ENCODE measurements at regions not wholly inside any gene's neighbourhood (a gene's known extent, or its start where the extent isn't known, plus 50 kb on each side); places are given as distances from the start of the nearest gene placed in this dataset.

DNA sequence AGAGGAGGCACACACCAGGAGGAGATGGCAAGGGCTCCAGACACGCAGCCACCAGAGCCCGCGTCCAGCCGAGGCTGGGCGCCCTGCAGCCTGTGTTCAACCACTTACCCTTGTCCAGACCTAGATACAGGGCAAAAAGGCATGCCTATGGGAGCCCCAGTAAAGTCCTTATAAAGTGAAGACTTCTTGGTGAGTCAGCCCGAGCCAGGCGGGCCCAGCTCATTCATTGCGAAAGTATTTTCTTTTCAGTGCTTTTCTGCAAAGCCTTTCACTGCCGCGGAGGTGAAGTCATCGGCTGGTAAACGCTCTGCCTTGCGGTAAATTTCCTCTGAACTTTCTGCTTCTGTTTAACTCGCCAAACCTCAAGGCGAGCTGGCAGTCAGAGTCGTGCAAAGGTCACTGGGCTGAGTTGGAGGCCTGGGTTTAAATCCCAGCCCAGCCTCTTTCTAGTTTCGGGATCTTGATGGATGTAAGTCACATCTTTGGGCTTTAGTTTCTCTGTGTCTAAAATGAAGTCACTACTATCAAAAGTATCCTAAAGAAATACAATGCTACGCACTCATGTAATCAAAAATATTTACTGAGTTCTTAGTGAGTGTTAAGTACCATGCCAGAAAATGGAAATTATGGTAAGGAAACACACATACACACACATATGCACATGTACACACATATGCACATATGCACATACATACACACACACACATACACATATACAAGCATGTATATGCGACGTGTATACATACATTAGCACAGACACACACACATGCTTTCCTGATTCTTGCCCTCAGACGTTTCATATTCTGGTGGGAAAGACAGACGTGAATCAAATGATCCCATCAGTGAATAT lies 54.7 kb upstream of the IFFO2 start:
- TF ChIP-seq, protein P1, sequence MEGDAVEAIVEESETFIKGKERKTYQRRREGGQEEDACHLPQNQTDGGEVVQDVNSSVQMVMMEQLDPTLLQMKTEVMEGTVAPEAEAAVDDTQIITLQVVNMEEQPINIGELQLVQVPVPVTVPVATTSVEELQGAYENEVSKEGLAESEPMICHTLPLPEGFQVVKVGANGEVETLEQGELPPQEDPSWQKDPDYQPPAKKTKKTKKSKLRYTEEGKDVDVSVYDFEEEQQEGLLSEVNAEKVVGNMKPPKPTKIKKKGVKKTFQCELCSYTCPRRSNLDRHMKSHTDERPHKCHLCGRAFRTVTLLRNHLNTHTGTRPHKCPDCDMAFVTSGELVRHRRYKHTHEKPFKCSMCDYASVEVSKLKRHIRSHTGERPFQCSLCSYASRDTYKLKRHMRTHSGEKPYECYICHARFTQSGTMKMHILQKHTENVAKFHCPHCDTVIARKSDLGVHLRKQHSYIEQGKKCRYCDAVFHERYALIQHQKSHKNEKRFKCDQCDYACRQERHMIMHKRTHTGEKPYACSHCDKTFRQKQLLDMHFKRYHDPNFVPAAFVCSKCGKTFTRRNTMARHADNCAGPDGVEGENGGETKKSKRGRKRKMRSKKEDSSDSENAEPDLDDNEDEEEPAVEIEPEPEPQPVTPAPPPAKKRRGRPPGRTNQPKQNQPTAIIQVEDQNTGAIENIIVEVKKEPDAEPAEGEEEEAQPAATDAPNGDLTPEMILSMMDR (conservative IDR thresholded peaks at IDR 0.05) = no peak
- peak overlapping the region; percentile 91 for H3K27ac ChIP-seq

DNA sequence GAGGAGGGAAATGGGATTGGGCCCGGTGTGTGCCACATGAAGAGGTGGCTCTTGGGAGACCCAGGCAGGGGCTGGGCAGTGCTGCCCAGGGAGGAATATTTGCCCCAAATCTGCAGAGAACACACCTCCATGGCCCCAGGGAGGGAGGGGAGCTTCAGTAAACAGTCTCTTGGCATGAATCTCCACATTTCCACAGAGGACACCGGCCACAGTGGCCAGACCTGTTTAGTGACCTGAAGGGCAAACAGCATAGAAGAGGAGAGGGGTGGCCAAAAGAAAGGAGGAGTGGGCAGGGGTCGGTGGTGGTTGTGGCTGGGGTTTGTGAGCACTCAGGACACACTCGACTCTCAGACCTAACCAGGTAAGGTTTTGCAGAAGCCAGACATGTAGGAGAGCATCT lies 54.0 kb upstream of the IFFO2 start:
- TF ChIP-seq, protein P1 (conservative IDR thresholded peaks at IDR 0.05) = no peak
- H3K27ac ChIP-seq = peak overlapping the region; percentile 91

DNA sequence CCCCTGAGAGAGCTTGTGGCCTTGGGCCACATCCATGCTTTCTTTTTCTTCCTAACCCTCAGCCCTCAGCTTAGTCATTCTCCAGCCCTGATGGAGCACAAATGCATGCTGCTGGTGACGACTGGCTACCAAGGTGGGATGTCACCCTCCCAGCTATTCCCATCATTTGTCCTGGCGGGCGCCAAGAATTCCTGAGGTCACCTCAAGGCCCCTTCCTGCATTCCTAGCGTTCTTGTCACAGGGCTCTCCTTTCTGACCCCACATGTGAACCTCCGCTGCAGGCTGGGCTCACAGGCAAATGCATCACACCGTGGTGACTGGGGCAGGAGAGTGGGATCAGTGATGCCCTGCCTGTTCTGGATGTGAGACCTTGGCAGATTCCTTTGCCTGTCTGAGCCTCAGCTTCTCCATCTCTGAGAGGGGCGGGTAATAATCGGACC lies 53.4 kb upstream of the IFFO2 start:
- peak overlapping the region; percentile 91 for H3K27ac ChIP-seq
- TF ChIP-seq, protein P1 (conservative IDR thresholded peaks at IDR 0.05) = no peak

DNA sequence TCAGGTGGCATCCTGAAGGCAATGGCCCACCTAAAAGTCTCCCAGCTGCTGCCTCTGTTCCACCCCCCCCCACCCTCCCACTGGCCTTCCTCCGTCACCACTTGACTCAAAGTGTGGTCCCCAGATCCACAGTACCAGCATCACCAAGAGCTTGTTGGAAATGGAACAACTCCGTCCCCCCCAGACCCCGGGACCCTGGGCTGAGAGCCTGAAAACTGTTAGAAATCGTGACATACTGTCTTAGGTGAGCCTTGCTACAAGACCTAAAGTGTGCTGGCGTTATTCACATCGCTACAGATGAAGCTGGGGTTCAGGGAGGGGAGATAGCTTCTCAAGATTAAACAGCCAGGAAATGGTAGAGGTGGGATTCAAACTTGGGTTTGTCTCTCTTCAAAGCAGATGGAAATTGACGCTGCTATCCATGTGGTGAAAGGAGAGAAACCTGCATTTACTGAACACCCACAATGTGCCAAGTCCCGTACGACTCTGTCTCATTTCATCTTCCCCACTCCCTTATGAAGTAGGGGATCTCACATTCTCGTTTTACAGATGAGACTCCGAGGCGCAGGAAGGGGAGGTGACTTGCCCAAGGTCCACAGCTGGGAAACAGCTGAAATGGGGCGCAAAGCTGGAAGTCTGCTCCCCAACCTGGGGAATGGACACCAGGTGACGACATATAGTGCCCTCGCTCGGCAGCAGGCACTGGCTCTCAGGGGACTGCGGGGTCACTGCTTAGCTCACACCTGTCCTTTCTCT lies 52.8 kb upstream of the IFFO2 start:
- peak overlapping the region; percentile 91 for H3K27ac ChIP-seq
- TF ChIP-seq, protein P1 (conservative IDR thresholded peaks at IDR 0.05) = no peak

DNA sequence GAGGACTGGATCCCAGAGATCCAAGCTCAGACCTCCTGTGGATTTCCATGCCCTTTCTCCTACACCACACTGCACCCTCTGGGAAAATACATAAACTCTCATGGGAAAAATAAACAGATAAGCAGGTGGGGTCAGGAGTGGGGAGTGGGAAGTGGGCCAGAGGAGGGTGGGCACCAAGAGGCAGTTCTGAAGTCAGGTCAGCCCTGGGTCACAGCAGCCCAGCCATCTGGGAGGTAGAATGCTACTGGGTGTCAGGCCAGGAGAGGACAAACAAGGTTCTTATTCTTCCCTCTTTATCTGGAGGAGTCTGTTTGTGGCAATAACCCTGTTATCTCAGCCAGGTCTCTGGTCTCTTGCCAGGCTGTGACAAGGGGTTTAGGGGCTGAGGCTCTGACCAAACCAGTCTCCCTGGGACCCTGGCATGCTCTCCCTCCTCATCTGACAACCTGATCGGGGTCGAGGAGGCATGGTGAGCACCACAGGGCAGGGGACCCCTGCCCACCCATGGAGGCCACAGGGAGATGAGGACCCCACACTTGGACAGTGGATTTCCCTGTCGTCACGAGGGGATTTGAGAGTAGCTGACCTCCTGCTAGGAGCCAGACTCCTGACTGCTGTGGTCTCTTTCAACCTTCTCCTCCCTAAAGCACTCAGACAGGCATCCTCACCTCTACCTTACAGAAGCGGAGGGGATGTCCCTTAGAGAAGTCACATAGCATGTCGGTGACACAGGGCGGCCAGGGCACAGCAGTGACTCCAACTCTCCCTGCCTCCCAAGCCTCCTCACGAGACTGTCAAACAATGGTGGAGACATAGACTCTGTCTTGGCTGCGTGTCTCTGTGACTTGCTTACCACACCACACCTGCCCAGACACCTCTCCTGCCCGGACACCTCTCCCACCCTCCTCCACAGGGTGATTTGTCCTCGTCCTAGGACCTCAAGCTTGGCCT lies 51.3 kb upstream of the IFFO2 start:
- peak overlapping the region; percentile 91 for H3K27ac ChIP-seq
- TF ChIP-seq, protein P1 (conservative IDR thresholded peaks at IDR 0.05) = no peak

DNA sequence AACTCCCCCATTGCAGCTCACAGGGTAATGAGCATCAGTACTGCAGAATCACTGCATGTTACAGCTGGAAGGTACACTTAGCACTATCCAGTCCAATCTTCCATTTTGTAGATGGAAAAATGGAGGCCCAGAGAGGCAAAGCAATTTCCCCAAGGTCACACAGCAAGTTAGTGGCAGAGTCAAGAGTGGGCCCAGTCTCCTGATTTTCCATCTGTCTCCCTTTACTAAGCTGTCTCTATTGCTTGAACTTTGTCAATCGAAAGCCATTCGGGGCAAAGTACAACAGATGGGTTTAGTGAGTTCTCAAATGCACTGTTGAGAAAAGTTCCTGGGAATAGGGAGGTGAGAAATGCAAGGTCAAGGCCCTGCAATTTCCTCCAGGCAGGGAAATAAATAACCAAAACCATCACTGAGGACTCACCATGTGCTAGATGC lies 50.4 kb upstream of the IFFO2 start:
- peak overlapping the region; percentile 91 for H3K27ac ChIP-seq
- TF ChIP-seq, protein P1 (conservative IDR thresholded peaks at IDR 0.05) = no peak
